ENCODE measurements at regions not wholly inside any gene's neighbourhood (a gene's known extent, or its start where the extent isn't known, plus 50 kb on each side); places are given as distances from the start of the nearest gene placed in this dataset.
"Not testable (repeated sequence)": the region's sequence is repeated elsewhere in the genome, so short reads cannot be mapped to it uniquely, and the experiment has no call there.

GRCh38 chr4:12022409-12022808, 593.7 kb upstream of the HS3ST1 start:
- DNase-seq (ENCODE audit: extremely low read depth, low read depth): no peak

GRCh38 chr4:12016729-12017128, 588.0 kb upstream of the HS3ST1 start:
- no peak for DNase-seq (ENCODE audit: extremely low read depth, low read depth)

- no peak for DNase-seq (ENCODE audit: extremely low read depth, low read depth)
Observed at GRCh38 chr4:12005471-12005870, 576.8 kb upstream of the HS3ST1 start.

GRCh38 chr4:11996581-11996980, 567.9 kb upstream of the HS3ST1 start:
- DNase-seq (ENCODE audit: extremely low read depth, low read depth): not testable (repeated sequence)

GRCh38 chr4:11976726-11977263, 548.1 kb upstream of the HS3ST1 start:
- no peak for DNase-seq (ENCODE audit: extremely low read depth, low read depth)

GRCh38 chr4:11973270-11973669, 544.6 kb upstream of the HS3ST1 start:
- DNase-seq (ENCODE audit: extremely low read depth, low read depth): no peak

- no peak for DNase-seq (ENCODE audit: extremely low read depth, low read depth)
Observed at GRCh38 chr4:11970754-11971153, 542.1 kb upstream of the HS3ST1 start.

- no peak for DNase-seq (ENCODE audit: extremely low read depth, low read depth)
Observed at GRCh38 chr4:11966782-11967181, 538.1 kb upstream of the HS3ST1 start.

- no peak for DNase-seq (ENCODE audit: extremely low read depth, low read depth)
Observed at GRCh38 chr4:11954093-11954492, 525.4 kb upstream of the HS3ST1 start.

GRCh38 chr4:11949355-11949754, 520.7 kb upstream of the HS3ST1 start:
- no peak for DNase-seq (ENCODE audit: extremely low read depth, low read depth)

GRCh38 chr4:11947629-11948028, 518.9 kb upstream of the HS3ST1 start:
- not testable (repeated sequence) for DNase-seq (ENCODE audit: extremely low read depth, low read depth)

- no peak for DNase-seq (ENCODE audit: extremely low read depth, low read depth)
Observed at GRCh38 chr4:11937941-11938340, 509.2 kb upstream of the HS3ST1 start.

GRCh38 chr4:11931266-11931820, 502.6 kb upstream of the HS3ST1 start:
- DNase-seq (ENCODE audit: extremely low read depth, low read depth): no peak

- no peak for DNase-seq (ENCODE audit: extremely low read depth, low read depth)
Observed at GRCh38 chr4:11929080-11929479, 500.4 kb upstream of the HS3ST1 start.

- DNase-seq (ENCODE audit: extremely low read depth, low read depth): no peak
Observed at GRCh38 chr4:11919316-11919715, 490.6 kb upstream of the HS3ST1 start.

GRCh38 chr4:11914406-11914805, 485.7 kb upstream of the HS3ST1 start:
- no peak for DNase-seq (ENCODE audit: extremely low read depth, low read depth)

- DNase-seq (ENCODE audit: extremely low read depth, low read depth): no peak
Observed at GRCh38 chr4:11912886-11913285, 484.2 kb upstream of the HS3ST1 start.

GRCh38 chr4:11910812-11911211, 482.1 kb upstream of the HS3ST1 start:
- no peak for DNase-seq (ENCODE audit: extremely low read depth, low read depth)

- no peak for DNase-seq (ENCODE audit: extremely low read depth, low read depth)
Observed at GRCh38 chr4:11908712-11909111, 480.0 kb upstream of the HS3ST1 start.

- no peak for DNase-seq (ENCODE audit: extremely low read depth, low read depth)
Observed at GRCh38 chr4:11908205-11908604, 479.5 kb upstream of the HS3ST1 start.

GRCh38 chr4:11904846-11905739, 476.4 kb upstream of the HS3ST1 start:
- DNase-seq (ENCODE audit: extremely low read depth, low read depth): no peak

- no peak for DNase-seq (ENCODE audit: extremely low read depth, low read depth)
Observed at GRCh38 chr4:11904117-11904535, 475.4 kb upstream of the HS3ST1 start.
